Upper lobe of right lung (tissue), 1 donor: ENCODE measurements at regions not wholly inside any gene's neighbourhood (a gene's known extent, or its start where the extent isn't known, plus 50 kb on each side); places are given as distances from the start of the nearest gene placed in this dataset.

Experiments
- ATAC-seq: fragments of 200-7000 bp; cut with Tn5 transposase; one replicate; pipeline ENCODE4 v1.9.1; 2020; ENCODE audit warnings: mild to moderate bottlenecking, moderate library complexity
- DNase-seq: peaks from one replicate; pipeline ENCODE4 v3.0.0-alpha.2; 2020
- H3K27ac ChIP-seq: fragments of 200-600 bp; one replicate; pipeline ENCODE4 v1.8.0; 2022
- H3K27me3 ChIP-seq: fragments of 200-600 bp; one replicate; pipeline ENCODE4 v1.8.0; 2022; ENCODE audit warnings: mild to moderate bottlenecking
- H3K36me3 ChIP-seq: fragments of 200-600 bp; one replicate; pipeline ENCODE4 v1.8.0; 2022
- H3K4me1 ChIP-seq: fragments of 200-600 bp; one replicate; pipeline ENCODE4 v1.8.0; 2022
- H3K4me3 ChIP-seq: fragments of 200-600 bp; one replicate; pipeline ENCODE4 v1.8.0; 2022; ENCODE audit warnings: mild to moderate bottlenecking
- H3K9me3 ChIP-seq: fragments of 200-600 bp; one replicate; pipeline ENCODE4 v1.8.0; 2022
- intact Hi-C: fragments of 100-400 bp; cut with DNase I; formaldehyde crosslinking; loops from one replicate; pipeline ENCODE4 v1.11.0; 2022
- TF ChIP-seq, protein P1 (sequence below): fragments of 200-600 bp; IDR thresholded peaks from one replicate; pipeline ENCODE4 v1.8.0; 2022; ENCODE audit warnings: antibody characterized with exemption
- donor health status: DM: no; HTN: yes; CAD: no; lungs with severe emphysema.

DNA sequence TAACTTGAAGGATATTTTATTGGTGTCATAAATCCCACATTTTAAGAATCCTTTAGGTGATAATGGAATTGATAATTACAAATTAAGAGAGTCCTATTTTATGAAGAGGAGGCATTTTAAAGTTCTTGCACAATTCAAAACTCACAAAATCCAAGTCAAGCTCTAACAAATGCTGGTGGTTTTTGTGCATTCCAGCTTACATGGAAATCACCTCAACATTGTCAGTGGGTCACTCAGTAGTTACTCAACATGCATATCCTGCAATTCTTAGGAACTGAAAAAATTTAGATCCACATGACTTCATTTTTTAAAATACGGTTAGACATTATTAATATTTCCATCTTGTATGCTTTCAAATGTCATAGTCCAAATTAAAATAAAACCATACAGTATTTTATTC, 487.2 kb downstream of the CNTN3 start:
- no peaks in the 10 kb centered on the region for H3K4me1 ChIP-seq
- H3K27ac ChIP-seq = no peak overlapping the region
- no peak overlapping the region for H3K4me3 ChIP-seq
- DNase-seq = no peak
- TF ChIP-seq, protein P1, sequence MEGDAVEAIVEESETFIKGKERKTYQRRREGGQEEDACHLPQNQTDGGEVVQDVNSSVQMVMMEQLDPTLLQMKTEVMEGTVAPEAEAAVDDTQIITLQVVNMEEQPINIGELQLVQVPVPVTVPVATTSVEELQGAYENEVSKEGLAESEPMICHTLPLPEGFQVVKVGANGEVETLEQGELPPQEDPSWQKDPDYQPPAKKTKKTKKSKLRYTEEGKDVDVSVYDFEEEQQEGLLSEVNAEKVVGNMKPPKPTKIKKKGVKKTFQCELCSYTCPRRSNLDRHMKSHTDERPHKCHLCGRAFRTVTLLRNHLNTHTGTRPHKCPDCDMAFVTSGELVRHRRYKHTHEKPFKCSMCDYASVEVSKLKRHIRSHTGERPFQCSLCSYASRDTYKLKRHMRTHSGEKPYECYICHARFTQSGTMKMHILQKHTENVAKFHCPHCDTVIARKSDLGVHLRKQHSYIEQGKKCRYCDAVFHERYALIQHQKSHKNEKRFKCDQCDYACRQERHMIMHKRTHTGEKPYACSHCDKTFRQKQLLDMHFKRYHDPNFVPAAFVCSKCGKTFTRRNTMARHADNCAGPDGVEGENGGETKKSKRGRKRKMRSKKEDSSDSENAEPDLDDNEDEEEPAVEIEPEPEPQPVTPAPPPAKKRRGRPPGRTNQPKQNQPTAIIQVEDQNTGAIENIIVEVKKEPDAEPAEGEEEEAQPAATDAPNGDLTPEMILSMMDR = no peak
- no peaks in the 10 kb centered on the region for H3K9me3 ChIP-seq
- H3K36me3 ChIP-seq = no peaks in the 10 kb centered on the region
- no peak for ATAC-seq
- H3K27me3 ChIP-seq = no peaks in the 10 kb centered on the region
- intact Hi-C loops = no loop called here

DNA sequence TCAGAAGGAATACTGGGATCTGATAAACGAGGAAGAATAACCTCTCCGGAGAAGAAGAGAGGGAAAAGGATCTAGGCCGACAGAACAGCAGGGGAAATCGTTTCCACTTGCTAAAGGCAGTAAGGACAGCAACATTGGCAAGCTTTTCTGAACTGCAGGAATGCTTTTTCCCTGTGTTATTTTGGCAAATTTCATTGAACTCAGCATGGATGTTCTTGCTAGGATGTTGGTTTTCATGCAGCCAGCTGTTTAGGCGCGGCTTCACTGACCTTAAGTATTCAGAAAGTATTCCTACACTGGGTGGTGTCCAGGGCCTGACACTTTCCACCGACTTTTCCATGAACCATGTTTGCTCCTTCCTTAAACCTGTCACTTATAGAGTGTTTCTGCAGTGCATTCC, 489.7 kb downstream of the CNTN3 start:
- Histone ChIP-seq H3K27me3 (no peaks in the 10 kb centered on the region), H3K9me3 (no peaks in the 10 kb centered on the region), H3K27ac (no peak overlapping the region), H3K4me3 (no peak overlapping the region), H3K4me1 (no peaks in the 10 kb centered on the region), H3K36me3 (no peaks in the 10 kb centered on the region)
- TF ChIP-seq, protein P1 = no peak
- no peak for ATAC-seq
- intact Hi-C loops = no loop called here
- no peak for DNase-seq

DNA sequence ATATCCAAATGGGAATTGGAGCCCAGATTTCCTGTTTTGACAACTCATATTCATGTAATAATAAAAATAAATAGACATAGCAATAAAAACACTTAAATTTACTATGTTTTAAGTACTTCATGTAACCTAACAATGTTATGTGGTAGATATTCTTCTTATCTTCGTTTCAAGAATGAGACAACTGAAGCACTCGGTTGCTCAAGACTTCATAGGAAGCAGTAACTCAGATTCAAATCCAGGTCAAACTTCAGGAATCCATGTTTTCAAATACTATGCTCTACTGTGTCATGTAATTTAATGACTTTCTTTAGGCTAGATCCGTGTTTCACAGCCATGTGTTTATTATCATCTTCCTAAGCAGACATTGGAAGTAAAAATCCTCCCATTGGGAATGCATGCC, 492.2 kb downstream of the CNTN3 start:
- TF ChIP-seq, protein P1 = no peak
- DNase-seq (no peak), ATAC-seq (no peak)
- Histone ChIP-seq H3K27ac (no peak overlapping the region), H3K4me1 (no peaks in the 10 kb centered on the region), H3K36me3 (no peaks in the 10 kb centered on the region), H3K9me3 (no peaks in the 10 kb centered on the region), H3K4me3 (no peak overlapping the region), H3K27me3 (no peaks in the 10 kb centered on the region)
- intact Hi-C loops = no loop called here

GRCh38 chr3:74121761-74122160, 492.7 kb downstream of the CNTN3 start:
- no peaks in the 10 kb centered on the region for H3K9me3 ChIP-seq
- no peak overlapping the region for H3K4me3 ChIP-seq
- TF ChIP-seq, protein P1 = no peak
- no peaks in the 10 kb centered on the region for H3K27me3 ChIP-seq
- no peak overlapping the region for H3K27ac ChIP-seq
- no peaks in the 10 kb centered on the region for H3K4me1 ChIP-seq
- intact Hi-C loops = no loop called here
- no peaks in the 10 kb centered on the region for H3K36me3 ChIP-seq
- ATAC-seq = no peak
- DNase-seq = no peak

GRCh38 chr3:74119221-74119620, 494.5 kb upstream of the PDZRN3 start:
- H3K27ac ChIP-seq = no peak overlapping the region
- no peaks in the 10 kb centered on the region for H3K4me1 ChIP-seq
- ATAC-seq = no peak
- H3K27me3 ChIP-seq = no peaks in the 10 kb centered on the region
- no peak overlapping the region for H3K4me3 ChIP-seq
- TF ChIP-seq, protein P1 = no peak
- DNase-seq = no peak
- H3K9me3 ChIP-seq = no peaks in the 10 kb centered on the region
- no peaks in the 10 kb centered on the region for H3K36me3 ChIP-seq
- intact Hi-C loops = no loop called here

GRCh38 chr3:74115906-74116305, 491.2 kb upstream of the PDZRN3 start:
- ATAC-seq (no peak), DNase-seq (no peak)
- Histone ChIP-seq H3K27ac (no peak overlapping the region), H3K36me3 (no peaks in the 10 kb centered on the region), H3K27me3 (no peaks in the 10 kb centered on the region), H3K9me3 (no peaks in the 10 kb centered on the region), H3K4me1 (no peaks in the 10 kb centered on the region), H3K4me3 (no peak overlapping the region)
- intact Hi-C loops = no loop called here
- TF ChIP-seq, protein P1 = no peak
